KG1 (cell line): ENCODE measurements at regions not wholly inside any gene's neighbourhood (a gene's known extent, or its start where the extent isn't known, plus 50 kb on each side); places are given as distances from the start of the nearest gene placed in this dataset.
"Not testable (repeated sequence)": the region's sequence is repeated elsewhere in the genome, so short reads cannot be mapped to it uniquely, and the experiment has no call there.

Experiments
- DNase-seq: peaks from one replicate; lab custom pipeline; 2025; lab: John Stamatoyannopoulos, UW

- no peak for DNase-seq
These were observed 99.9 kb upstream of the PPP1R26 start for GRCh38 chr9:135379540-135380267.

- no peak for DNase-seq
These were observed 99.1 kb upstream of the PPP1R26 start for GRCh38 chr9:135380311-135380960.

- no peak for DNase-seq
These were observed 97.7 kb upstream of the PPP1R26 start for GRCh38 chr9:135381762-135382310.

DNA sequence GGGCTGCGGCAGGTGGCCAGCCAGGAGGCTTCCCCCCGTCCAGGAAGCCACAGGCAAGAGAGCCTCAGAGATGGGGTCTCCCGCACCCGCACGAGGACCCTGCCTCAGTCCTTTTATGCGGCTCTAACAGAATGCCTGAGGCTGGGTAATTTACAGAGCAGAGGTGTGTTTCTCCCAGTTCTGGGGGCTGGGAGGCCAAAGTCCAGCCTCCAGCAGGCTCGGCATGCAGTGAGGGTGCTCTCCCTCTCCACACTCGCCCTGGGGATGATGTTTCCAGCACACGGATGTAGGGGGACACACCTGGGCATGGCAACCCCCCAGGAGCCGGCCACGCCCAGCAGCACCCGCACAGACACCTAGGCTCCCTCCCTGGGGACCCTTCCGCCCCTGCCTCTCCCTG, 95.4 kb upstream of the PPP1R26 start:
- no peak for DNase-seq

DNA sequence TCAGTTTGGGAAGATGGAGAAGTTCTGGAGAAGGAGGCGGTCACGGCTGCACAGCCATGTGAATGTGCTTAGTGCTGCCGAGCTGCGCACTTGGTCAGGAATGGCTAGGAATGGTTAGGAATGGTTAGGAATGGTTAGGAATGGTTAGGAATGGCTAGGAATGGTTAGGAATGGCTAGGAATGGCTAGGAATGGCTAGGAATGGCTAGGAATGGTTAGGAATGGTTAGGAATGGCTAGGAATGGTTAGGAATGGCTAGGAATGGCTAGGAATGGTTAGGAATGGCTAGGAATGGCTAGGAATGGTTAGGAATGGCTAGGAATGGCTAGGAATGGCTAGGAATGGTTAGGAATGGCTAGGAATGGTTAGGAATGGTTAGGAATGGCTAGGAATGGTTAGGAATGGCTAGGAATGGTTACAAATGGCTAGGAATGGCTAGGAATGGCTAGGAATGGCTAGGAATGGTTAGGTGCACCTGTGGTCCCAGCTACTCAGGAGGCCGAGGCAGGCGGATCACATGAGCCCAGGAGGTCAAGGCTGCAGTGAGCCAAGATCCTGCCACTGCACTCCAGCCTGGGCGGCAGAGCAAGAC, 94.7 kb upstream of the PPP1R26 start:
- not testable (repeated sequence) for DNase-seq

DNA sequence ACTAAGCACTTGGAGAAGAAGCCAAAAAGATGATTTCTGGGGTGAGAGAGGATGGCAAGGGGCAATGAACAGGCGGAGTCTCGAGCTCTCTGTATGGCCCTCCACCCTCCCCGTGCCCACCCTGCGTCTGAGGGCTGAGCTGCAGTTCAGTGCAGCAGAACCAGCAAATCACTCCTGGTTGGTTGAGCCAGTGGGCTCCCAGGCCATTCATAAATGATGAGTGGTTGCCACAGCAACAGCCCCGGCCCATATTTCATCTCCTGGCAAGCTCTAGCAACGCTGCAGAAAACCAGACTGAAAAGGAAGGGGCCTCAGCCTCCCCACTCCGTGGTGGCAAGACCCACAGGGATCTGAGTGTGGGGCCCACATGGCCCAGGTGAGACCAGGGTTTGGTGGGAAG, 93.8 kb upstream of the PPP1R26 start:
- DNase-seq, result no peak

DNA sequence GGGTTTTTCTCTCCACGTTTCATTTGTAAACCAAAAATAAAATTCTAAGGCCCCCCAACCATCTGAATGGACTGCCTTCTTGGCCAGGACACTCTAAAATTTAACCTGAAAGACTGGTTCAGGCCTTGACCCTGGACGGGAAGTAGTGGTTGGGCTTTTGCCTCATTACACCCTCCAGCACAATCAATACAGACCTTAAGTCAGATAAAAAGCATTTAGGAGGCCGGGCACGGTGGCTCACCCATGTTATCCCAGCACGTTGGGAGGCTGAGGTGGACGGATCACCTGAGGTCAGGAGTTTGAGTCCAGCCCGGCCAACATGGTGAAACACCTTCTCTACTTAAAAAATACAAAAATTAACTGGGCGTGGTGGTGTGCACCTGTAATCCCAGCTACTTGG, 91.6 kb upstream of the PPP1R26 start:
- no peak for DNase-seq

DNA sequence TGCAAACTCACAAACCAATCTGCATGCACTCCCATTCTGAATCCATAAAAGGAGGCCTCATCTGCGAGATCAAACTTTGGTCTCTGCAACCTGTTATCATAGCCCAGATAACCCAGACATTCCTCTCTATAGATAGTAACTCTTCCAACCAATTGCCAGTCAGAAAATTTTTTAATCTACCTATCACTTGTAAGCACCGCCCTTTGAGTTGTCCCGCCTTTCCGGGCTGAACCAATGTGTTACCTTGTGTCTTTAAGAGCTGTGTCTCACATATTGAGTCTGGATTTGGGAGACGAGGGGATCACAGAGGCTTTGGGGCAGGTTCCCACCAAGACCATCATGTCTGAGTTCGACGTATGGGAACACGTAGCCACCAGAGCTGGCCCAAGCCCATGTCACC, 91.1 kb upstream of the PPP1R26 start:
- no peak for DNase-seq

- no peak for DNase-seq
These were observed 87.8 kb upstream of the PPP1R26 start for GRCh38 chr9:135391759-135392158.

DNA sequence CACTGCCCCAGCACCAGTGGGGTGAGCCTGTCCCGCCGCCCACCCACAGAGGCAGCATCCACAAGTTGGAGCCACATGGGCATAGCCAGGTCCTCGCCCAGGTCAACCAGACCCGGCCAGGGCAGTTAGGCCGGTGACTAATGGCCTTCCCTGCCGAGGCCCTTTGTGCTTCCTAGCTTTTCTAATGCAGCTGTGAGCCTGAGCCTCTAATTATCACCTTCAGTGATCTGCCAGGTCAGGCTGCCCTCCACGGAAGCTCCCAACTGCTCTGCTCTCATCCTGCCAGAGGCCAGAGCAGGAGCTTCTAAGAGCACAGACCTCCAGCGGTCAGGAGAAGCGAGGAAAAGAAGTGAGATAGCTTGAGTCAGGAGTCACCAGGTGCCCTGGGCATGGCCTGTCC, 87.1 kb upstream of the PPP1R26 start:
- DNase-seq, result no peak

- no peak for DNase-seq
These were observed 85.5 kb upstream of the PPP1R26 start for GRCh38 chr9:135394131-135394530.

- DNase-seq, result no peak
These were observed 84.6 kb upstream of the PPP1R26 start for GRCh38 chr9:135394699-135395645.

GRCh38 chr9:135397142-135397541, 82.4 kb upstream of the PPP1R26 start:
- DNase-seq, result no peak

GRCh38 chr9:135399000-135399649, 80.5 kb upstream of the PPP1R26 start:
- no peak for DNase-seq

DNA sequence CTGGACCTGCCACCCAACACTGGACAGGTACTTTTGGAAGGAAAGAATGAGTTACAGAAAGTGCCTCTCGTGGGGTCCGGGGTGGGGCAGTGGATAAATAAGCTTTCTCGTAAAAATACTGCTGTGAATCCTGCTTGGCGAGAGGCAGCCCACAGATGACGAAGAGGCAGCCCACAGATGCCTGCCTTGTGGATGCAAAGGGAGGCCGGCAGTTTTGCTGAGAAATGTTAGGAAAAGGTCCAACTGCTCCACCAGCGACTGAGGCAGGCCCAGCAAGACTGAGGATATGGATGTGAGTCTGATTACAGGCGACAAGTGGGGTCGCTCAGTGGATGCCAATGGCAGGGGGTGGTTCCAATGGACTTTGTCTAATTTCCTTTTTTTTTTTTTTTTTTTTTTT, 79.1 kb upstream of the PPP1R26 start:
- DNase-seq, result no peak

DNA sequence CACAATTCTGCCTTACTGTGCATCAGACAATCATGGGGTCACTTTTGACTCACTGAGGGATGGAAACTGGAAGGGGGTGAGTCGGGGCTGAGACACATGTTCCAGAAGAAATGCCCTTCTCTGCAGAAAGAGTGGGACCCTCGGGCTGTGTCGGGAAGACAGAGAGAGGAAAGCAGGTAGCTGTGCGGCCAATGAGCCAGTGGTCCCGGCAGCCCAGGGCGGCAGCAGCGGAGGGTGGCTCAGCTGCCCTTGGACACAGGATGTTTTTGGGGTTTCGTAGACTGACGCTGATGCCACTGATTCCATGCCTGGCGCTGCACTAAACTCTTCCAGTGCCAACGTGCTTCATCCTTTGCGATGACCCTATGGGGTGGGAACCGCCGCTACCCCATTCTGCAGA, 78.4 kb upstream of the PPP1R26 start:
- DNase-seq, result no peak

- no peak for DNase-seq
These were observed 77.4 kb upstream of the PPP1R26 start for GRCh38 chr9:135402048-135402738.

DNA sequence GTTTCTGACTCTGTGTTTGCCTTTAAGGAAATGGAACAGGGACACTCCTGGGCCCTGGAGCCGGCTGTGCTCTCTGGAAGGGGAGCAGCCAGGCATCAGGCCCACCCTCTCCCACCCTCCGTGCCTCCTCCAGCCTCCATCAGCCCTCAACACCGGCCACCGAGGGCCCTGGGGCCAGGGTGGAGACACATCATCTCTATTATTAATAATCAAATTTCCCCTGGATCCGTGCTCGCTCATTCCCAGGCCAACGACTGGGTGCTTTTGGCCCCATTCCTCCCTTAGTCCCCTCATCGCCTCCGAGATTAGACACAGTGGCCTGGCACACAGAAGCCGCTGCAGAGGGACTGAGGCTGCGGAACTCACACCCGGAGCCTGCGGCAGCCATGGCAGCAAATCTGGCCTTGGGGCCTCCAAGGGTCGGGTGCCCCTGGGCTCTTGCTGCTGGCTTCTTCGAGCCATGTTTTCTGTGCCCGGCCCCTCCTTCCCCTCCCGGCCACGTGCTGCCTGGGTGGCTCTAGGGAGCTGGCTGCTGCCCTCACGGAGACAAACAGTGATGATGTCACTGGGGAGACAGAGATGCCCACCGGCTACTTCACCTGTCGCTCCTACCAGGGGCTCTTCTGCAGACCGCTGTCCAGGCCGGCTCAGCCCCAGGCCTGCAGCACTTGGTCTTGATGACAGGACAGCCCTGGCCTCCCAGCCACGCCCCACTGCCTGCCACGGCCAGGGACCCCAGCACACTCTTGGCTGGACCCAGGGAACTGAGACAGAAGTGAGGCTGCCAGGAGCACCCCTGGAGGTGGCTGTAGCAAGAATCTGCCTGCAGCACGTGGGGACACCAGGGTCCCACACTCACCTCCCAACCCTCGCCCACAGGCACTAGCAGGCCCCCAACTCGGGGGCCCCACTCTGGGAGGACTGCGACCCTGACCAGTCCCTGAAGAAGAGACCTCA, 76.6 kb upstream of the PPP1R26 start:
- DNase-seq, result no peak

DNA sequence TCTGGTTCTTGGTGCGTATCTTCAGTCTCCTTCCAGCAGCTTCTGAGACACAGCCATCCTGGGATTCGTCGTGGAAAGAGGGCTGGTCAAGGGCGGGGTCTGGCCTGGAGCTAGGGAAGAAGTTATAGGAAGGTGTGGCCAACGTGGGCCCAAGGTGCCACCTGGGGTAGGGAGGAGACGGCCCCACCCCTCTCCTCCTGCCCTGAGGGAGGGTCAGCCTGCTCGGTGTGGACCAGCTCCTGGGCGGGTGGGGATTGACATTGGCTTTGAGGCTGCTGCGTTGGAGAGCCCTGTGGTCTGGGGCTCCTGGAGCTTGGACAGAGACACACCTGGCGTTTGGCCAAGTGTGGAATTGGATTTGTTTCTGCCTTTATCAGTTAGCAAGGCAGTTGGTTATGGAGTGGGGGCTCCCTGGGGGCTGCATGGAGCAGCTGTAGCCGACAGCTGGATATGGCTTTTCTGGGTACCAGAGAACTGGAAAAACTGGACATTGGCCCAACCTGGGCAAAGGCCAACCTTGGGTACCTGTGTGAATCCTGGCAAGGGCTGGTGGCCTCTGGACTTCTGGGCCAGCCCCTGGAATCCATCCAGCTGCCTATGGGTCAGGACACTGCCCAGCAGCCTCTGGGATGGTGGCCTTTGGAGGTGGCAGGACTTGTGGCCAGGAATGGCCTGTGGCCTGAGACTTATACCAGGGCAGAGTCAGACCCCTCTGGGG, 75.7 kb upstream of the PPP1R26 start:
- no peak for DNase-seq
